HG02973 (cell line): ENCODE measurements at regions not wholly inside any gene's neighbourhood (a gene's known extent, or its start where the extent isn't known, plus 50 kb on each side); places are given as distances from the start of the nearest gene placed in this dataset.
"Not testable (repeated sequence)": the region's sequence is repeated elsewhere in the genome, so short reads cannot be mapped to it uniquely, and the experiment has no call there.

ENCODE experiments used
- ATAC-seq: cut with Tn5 transposase; IDR thresholded peaks from one replicate; pipeline ENCODE4 v1.9.1; 2021; ENCODE audit warnings: moderate library complexity; ENCODE audit not compliant: unreplicated experiment

DNA sequence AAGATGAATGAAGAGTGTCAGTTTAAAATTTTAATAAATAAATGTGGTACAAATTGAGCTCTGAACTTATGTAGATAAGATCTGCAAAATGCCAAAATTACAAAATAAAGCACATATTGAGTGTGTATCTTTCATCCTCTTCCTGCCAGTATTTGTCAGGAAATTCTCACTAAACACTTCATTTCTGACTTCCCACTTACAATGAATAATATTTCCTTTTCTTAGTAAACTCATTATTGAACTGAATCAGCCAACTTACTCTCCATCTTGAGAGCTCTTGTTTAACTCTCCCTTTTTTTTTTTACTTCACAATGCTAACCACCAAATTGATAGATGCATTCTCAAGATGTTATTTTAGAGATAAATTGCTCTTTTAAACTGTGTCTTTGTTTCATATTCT, 1230.2 kb downstream of the JRKL start:
- ATAC-seq, result no peak

DNA sequence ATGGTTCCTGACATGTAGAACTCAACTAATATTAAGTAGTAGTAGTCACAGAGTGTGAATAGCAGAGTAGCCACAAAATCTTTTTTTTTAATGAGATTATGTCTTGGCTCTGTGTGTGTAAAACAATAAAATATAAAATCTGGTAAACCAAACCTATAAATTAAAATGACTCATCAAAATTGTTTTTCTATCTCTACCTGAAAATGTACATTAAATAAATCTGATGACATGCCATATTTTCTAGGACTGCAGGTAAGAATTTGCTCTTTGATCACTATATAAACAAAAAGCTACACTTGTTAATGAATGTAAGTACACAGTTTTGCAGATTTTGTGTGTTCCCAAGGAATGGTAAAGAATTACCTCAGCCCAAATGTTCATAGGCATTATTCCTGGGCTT, 1231.5 kb downstream of the JRKL start:
- no peak for ATAC-seq

DNA sequence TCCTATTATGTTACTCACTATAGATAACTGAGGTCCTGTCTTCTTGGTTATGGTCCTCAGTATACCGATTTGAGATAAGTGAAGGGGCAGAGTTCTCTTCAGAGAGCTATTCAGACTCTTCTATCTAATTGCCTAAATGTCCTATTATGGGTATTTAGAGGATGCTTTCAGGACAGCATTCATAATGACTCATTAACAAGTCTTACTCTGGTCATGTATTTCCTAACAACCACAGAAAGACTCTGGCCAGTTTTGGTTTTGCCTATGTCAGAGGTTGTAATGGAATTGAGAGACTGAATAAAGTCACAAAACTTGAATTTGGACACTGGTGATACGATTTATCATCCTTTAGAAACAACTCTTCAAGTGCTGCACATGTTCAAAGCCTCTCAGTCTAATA, 1233.0 kb downstream of the JRKL start:
- ATAC-seq, result no peak

- not testable (repeated sequence) for ATAC-seq
Measured at GRCh38 chr11:97636741-97637140, 1246.9 kb downstream of the JRKL start.

DNA sequence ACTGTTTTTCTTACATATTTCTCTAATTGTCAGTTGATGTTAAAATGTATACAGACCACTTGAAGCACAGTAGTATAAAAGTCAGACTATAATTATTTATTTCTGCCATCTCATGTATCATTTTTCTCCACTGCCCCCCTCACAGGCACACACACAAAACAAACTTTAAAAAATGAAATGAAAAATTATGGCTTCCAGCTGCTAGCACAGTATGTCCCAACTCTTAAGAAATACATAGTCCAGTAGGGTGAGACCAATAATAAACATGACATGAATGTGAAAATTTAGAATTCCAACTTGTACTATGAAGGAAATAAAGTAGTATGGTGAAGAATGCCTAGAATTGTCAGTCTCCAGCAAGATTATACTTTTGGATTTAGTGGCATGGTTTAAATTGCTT, 1247.9 kb downstream of the JRKL start:
- no peak for ATAC-seq

GRCh38 chr11:97638641-97639224, 1248.9 kb downstream of the JRKL start:
- no peak for ATAC-seq

DNA sequence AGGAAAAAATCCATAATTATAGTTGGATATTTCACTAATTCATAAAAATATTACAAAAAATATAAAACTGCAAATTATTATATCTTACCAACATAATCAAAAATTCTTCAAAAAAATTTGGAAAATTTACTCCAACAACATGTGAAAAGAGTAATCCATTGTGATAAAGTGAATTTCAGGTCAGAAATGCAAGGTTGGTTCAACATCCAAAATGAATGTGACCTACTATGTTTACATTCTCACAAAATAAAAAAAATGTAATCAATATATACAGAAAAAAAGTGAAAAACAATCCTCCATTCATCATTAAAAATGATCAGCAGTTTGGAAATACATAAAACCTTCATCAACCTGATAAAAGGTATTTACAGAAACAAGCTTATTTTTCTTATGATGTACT, 1252.2 kb downstream of the JRKL start:
- ATAC-seq, result no peak

DNA sequence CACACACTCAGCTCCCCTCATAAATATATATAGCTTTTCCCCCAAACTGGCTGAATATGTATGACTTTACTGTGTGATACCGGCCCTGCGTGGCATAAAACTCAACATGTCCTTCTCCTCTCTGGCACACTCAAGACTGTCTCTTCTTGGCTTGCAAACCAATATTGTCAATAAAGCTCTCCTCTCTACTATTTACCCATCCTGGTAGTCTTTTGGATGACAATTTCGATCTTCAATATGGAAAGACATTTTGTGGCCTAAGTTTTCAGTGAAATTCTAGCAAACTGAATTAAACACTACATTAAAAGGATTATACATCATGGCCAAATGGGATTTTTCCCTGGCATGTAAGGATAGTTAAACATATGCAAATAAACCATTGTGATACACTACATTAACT, 1255.9 kb downstream of the JRKL start:
- ATAC-seq, result no peak

DNA sequence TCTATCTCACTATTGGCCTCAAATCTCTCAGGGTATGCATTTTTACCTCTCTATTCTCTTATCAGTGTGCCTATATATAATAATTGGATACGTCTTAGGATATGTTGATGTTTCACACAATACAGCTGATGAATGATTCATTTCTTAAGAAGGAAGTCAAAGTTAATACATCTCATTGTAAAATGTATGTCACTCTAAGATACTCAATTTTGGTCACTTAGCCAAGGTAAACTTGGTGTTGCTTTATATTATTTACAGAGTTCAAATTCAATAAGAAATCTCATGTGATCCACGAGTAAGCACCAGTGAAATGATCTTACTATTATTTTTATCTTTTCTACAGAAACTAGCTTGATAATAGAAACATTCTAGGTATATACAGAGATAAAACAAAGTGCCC, 1266.5 kb downstream of the JRKL start:
- ATAC-seq, result no peak

DNA sequence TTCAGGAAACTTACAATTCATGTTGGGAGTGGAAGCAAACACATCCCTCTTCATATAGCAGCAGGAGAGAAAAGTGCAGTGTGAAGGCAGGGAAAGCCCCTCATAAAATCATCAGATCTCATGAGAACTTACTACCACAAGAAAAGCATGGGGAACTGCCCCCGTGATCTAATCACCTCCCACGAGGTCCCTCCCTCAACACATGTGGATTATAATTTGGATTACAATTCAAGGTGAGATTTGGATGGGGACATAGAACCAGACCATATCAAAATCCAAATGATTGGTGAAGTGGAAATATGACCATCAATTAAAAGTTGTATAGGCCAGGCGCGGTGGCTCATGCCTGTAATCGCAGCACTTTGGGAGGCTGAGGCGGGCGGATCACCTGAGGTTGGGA, 1268.0 kb downstream of the JRKL start:
- no peak for ATAC-seq

DNA sequence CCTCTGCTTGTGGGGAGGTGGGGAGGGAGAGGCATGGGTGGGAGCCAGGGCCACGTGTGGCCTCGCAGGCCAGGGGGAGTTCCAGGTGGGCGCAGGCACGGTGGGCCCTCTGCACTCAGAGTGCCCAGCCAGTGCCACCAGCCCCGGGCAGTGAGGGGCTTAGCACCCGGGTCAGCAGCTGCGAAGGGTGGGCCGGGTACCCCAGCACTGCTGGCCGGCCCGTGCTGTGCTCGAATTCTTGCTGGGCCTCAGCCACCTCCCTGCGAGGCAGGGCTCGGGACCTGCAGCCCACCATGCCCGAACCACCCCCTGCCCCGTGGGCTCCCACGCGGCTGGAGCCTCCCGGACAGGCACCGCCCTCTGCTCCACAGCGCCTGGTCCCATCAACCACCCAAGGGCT, 1277.2 kb downstream of the JRKL start:
- ATAC-seq, result no peak

GRCh38 chr11:97683733-97684132, 1293.9 kb downstream of the JRKL start:
- no peak for ATAC-seq

DNA sequence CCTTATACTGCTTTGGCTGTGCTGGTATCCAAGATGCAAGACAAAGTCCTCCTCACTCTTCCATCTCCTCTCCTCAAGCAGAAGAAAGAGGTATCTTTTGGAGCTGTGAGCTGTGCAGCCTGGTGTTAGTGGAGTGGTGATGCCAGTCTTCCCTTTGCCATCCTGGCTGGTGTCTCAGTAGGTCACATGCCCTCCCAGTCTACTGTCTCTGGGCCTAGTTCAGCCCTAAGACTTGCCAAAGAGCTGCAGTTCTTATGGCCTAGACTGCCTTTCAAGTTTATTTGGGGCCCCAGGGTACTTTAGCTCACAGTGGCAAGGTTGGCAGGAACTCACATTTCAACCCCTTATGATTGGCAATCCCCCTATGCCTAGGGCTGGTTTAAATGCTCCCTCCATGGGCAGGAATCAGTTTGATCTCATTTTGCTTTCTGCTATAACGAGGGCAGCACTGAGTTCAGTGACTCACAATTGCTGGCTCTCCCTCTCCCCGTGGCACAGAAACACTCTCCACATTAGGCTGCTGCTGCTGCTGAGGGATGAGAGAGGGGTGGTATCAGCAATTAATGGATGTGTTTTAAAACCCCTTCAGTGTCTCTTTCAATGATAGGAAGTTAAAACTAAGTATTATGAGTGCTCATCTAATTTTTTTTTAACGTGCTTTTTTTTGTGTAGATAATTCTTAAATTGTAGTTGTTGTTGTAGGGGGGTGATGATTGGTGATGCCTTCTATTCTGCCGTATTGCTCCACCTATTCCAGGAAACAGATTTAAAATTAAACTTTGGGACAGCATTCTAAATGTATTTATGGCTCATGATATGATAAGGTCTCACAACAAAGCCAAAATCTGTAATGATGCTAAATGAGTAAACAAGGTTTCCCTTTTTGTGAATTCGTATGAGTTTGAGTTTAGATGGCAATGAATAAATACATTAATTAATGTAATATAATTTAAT, 1295.0 kb downstream of the JRKL start:
- ATAC-seq, result no peak

DNA sequence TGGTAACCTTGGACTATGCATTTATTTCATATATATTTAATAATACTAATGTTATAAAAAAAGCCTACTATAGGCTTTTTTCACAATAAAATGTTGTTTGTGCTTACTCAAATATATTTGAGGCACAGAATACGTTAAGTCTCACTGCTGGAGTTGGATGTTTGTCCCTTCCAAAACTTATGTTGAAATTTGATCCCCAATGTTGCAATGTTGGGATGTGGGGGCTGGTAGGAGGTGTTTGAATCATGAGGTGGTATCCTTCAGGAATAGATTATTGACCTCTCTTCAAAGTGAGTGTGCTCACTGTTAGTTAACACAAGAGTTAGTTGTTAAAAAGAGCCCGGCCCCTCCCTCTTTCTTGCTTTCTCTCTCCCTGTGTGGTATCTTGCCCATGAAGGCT, 1295.9 kb downstream of the JRKL start:
- ATAC-seq, result no peak

DNA sequence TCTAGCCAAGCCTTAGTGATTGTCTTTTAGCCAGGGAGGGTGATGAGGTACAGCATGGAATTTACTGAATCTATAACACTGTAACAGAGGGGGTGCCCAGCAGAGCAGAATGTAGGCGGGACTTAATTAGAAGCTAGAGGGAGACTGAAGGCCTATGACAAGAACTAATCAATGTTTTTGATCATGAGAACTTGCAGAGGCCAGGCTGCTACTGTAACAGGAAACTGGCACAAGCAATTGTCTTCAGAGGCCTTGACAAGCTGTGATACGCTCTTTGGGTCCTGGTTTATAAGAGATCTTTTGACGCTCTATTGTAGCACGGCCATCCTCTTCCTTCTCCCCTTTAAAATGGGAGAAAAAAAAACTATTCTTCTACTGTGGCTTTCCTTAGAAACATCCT, 1297.3 kb downstream of the JRKL start:
- no peak for ATAC-seq

GRCh38 chr11:97691061-97691460, 1301.2 kb downstream of the JRKL start:
- no peak for ATAC-seq

- ATAC-seq, result no peak
Measured at GRCh38 chr11:97702951-97703350, 1313.1 kb downstream of the JRKL start.

- ATAC-seq, result no peak
Measured at GRCh38 chr11:97703851-97704250, 1314.0 kb downstream of the JRKL start.

GRCh38 chr11:97705441-97705840, 1315.3 kb upstream of the CNTN5 start:
- ATAC-seq, result not testable (repeated sequence)

DNA sequence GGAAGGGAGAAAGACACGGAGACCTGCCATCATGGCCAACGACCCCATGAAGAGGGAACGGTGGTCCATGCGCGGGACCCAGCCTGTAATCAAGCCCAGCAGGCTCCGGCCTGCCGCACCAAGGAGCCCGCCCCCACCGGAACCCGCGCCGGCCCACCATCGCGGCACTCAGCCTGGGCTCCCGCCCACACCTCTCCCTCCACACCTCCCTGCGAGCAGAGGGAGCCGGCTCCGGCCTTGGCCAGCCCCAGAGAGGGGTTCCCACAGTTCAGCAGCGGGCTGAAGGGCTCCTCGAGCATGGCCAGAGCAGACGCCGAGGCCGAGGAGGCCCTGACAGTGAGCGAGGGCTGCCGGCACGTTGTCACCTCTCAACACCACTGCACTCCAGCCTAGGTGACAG, 1302.8 kb upstream of the CNTN5 start:
- ATAC-seq, result no peak

GRCh38 chr11:97722065-97722464, 1298.7 kb upstream of the CNTN5 start:
- no peak for ATAC-seq

- ATAC-seq, result no peak
Measured at GRCh38 chr11:97722721-97723120, 1298.0 kb upstream of the CNTN5 start.
